GM19240 (cell line): ENCODE measurements at regions not wholly inside any gene's neighbourhood (a gene's known extent, or its start where the extent isn't known, plus 50 kb on each side); places are given as distances from the start of the nearest gene placed in this dataset.

ENCODE experiments used
- DNase-seq: peaks from one replicate; pipeline ENCODE4 v3.0.0; 2011; ENCODE audit warnings: low spot score; ENCODE audit not compliant: insufficient read length

DNA sequence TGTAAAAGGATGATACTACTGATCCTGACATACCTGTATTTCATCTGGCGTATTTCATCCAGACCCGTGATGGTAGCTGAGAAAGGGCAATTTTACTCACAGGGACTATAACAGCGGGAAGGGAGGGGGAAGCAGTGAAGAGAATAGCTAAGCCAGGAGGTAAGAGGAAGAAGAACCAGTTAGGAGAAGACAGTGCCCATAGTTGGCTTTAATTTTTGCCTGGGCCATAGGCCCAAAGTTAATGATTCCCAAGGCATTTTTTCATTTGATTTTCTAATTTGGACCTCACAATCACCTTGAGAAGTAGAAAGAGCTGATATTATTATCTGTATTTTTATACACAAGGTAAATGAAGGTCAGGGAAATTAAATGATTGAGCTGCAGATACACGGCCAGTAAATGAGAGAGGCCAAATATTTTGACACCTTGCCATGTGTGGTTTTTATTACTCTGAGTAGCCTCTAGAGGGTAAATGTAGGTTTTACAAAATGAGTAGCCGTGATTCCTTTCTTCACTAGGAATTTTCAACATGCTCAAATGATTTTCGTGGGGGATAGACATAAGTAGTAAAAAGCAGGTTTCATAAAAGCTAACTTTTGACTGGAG, 382.2 kb downstream of the FUT8 start:
- no peak for DNase-seq

DNA sequence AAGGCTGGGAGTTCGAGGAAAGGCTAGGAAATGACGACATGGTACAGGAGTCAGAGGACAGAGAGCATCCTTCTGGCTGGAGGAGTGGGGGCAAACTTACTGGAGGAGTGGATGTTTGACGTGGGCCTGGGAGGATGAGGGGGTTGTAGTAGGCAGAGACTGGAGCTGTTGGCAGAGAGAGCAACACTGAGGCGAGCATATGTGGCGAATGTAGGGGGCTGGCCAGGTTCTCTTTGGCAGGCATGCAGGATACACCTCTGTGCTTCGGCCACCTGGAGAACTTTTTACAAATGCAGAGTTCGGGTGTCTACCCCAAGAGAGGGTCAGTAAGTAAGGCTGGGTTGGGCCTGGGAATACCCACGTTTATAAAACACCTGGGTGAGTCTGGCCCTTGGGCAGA, 385.7 kb downstream of the FUT8 start:
- no peak for DNase-seq

DNA sequence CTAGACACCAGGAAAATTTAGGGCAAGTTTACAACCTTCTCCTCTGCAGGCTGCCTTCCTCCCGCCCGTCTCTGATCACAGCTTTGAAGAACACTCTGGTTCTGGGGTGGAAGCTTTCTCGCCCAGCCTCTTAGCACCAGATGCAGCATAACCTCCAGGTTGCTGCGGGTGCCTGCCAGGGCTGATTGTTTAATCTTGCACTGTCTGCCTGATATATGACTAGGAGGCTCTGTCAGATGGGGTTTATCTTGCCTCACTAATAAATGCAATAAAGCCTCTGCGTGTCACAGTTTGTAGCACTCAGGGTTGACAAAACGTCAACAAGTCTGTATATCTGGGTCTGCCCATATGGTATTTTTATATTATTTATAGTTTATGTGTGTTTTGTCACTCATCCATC, 388.2 kb downstream of the FUT8 start:
- no peak for DNase-seq

DNA sequence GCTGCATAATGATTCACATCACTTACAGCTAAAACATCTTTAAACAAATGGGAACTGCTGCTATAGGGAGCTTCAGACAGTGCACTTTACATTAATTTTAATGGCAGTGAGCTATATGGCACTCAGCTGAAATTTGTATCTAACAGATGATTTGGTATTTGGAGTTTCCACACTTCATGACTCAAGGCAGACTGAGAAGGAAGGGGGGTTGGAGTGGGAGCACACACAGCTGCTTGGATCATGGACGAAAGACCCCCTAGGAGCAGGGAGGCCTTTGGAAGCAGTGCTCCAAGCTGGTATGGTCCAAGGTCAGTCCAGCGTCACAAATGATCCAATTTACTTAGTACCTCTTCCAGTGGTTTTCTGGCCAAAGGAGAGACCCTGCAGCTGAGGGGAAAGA, 389.7 kb downstream of the FUT8 start:
- DNase-seq: no peak

DNA sequence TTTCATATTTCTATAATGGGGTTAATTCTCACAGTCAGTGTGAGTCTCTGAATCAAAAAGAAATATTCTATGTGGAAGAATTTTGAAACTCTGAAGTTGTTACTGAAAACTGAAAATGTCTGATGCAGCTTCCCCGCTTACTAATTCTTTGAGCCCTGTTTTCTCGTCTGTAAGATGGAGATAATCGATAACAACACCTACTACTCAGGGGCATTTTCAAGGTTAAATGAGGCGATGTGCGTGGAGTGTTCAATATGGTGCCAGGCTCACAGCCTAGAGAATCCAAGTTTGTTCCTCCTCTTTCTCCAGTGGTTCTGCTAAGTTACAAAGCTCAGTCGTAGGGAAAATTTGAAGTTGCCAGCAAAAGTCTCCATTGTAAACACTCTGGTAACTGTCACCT, 391.4 kb downstream of the FUT8 start:
- DNase-seq: no peak

DNA sequence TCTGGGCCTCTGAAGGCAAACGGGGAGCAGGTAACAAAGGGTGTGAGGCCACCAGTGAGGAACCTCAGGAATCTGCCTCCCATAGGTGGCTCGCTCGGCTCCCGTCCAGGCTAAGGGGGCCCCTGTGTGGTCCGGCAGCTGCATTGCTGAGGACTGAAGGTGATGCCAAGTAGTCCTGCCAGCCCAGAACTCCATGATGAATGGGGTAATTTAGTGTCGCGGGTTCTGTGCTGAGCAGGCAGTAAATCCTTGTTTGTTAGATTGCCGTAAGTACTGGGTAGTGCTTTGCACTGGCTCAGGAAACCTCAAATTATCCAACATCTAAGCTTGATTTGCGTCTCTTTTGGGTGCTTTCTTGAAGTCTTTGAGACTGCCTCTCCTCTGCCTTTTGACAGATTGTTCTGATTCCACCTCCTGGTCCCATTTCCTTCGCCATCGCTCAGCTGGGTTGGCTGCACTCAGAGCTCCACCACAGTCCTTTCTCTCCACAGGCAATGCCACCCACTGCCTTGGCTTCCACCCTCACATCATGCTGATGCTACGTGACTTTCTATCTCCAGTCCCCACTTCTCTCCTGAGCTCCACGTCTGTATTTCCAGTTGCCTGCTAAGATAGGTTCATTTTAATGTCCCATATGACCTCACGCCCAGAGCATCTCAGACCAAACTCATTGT, 392.0 kb downstream of the FUT8 start:
- DNase-seq: no peak

DNA sequence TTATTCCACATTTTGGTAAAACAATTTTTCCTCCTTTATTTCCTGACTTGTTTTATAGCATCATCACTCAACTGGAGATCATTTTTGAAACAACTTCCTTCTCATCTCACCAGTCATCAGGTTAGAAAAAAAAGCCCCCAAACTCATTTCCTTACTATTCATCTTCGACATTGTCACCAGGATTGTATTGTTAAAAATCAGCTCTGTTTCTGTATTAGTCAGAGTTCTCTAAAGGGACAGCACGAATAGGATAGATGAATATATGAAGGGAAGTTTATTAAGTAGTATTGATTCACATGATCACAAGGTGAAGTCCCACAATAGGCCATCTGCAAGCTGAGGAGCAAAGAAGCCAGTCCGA, 392.6 kb downstream of the FUT8 start:
- DNase-seq: no peak

DNA sequence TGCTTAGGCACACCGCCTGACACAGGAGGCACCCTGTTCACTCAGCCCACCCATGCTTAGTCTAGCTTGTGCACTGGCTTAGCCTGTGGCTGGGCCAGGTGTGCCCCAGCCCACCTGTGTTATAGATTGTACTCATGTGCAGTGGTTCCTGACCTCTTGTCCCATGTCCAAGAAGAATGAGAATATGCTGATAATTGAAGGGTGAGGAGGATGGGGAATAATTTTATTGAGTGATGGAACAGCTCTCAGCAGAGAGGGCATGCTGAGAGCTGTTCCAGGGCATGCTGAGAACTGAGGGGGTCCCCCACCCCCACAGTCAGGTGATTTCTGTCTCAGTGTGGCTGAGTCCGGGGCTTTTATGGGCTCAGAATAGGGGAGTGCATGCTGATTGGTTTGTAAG, 395.9 kb downstream of the FUT8 start:
- no peak for DNase-seq

DNA sequence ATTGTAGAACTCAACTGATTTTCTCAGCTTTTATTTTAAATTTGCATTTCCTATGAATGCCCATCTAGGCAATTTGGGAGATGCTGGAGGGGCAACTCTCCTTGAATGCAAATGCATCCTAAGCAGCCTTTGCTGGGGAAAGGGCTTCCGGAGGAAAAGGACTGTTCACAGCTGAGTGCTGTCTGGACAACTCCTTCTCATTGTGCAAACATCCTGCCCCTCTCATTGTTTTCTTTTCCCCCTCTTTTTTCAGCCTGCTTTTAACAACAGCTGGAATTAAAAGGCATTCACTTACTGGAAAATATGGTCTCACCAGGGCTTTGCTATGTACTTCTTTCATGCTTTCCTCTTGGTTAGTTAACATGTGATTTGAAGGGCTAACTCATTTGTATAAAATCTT, 397.8 kb downstream of the FUT8 start:
- no peak for DNase-seq

DNA sequence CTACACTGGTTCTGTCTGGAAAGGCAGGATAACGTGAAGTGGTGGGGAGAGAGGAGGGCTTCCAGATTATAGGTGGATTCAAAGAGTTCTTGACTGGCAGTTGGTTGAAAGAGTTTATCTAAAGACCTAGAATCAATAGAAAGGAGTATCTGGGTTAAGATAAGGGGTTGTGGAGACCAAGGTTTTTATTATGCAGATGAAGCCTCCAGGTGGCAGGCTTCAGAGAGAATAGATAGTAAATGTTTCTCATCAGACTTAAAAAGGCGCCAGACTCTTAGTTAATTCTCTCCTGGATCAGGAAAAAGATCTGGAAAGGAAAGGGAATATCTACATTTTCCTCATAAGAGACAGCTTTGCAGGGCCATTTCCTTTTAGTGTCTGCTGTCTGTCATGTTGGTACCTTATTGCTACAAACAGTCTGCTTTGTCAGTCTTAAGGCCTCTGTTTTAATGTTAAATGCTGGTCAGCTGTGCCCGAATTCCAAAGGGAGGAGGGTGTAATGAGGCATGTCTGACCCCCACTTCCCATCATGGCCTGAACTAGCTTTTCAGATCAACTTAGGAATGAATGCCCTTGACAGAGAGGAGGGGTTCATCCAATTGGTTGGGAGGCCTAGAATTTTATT, 401.3 kb downstream of the FUT8 start:
- DNase-seq: no peak

DNA sequence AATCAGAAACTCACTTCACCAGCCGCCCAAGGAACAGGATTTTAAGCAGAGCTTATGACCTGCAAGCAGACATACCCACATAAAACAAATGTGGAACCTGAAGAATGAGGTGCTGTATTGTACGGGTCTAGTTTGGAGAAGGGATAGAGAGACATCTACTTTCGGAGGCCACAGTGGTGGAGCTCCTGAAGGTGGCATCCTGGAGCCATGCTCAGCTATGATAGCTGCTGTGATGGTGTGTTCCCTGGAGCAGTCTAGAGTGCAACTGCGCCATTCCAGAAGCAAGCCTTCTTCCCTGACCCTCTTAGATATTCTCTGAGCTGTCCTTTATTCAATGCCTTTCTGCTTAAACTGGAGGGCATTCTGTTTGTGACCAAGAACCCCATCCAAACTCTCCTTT, 402.6 kb downstream of the FUT8 start:
- DNase-seq: no peak

DNA sequence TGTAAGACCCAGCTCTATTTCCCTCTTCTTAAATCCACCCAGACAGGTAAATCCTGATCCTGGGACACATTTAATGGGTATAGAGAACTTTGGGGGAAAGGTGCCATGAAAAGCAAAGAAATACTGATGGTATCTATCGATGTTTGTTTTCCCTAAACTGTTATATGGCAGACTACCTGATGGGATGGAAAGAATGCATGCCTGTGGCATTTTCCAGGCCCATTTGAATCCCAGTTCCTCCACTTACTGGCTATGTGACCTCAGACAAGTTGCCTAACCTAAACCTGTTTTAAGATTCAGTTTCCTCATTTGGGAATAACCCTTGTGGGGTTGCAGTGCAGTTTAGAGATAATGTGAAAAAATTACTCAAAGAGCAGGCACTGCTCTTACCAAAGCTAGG, 404.5 kb downstream of the FUT8 start:
- DNase-seq: no peak

DNA sequence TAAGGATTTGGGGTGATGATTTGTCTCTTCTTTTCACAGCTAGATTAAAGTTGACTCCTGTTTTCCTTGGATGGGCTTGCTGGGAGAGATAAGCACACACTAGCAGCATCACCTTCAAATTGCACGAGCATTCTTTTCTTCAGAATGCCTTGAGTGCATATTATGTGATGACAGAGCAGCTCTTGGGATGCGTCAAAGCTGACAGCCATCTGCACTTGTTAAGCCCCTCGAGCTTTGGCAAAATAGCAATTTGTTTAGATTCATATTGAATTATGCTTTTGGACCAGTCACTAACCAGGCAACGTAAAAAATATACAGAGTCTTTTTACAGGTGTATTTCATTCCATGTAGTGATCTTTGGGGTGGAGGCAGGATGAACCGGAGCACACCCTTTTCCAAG, 407.0 kb downstream of the FUT8 start:
- no peak for DNase-seq

DNA sequence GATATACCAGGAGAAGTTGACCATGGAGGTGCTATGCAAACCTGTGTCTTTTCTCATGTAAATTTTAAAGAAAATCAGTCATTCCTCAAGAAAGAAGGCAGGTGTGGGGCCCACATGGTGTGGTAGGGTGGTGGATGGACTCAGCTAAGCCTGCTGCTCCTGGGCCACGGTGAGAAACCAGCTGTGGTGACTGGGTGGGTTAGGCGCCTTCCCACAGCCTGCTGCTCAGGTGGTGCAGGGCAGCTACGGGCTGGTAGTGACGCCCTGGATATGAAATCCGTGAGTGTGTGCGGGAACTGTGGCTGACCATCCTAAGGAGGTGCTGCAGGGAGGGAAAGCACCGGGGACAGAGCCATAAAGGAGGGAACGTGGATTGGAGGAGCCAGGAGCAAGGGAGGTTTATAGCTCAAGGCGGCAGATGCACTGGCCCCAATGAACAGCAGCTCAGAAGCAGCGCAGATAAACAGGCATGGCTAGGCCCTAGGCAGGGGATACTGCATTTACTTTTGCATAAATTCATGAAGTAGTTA, 408.8 kb downstream of the FUT8 start:
- DNase-seq: no peak

DNA sequence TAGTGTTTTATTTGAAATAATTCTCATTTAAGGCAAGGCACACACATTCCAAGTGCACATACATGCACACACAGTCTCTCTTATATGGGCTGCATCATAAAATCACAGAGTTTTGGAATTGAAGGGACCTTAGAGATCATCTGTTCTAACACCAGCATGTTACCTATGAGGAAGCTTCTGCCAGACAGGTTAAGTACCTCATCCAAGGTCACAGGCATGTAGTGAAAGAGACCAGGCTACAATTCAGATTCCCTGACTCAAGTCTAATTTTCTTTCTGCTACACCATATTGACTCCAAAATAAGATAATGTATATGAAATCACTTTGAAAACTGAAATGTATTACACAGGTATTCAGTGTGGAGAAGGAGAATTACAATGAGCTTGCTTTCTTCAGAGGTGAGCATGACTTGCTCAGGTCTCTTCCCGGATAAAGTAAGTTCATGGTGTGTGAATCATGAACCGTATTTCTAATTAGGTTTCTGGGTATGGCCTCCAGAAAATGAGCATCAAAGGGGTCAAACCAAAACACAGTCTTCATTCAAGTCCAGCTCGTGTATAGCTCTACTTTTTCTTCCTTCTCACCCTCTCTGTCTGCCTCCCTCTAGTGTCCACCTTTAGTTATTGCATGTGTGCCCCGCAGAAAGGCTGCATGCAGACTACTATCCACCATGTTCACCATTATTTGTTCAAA, 411.9 kb downstream of the FUT8 start:
- DNase-seq: peak; percentile 66

DNA sequence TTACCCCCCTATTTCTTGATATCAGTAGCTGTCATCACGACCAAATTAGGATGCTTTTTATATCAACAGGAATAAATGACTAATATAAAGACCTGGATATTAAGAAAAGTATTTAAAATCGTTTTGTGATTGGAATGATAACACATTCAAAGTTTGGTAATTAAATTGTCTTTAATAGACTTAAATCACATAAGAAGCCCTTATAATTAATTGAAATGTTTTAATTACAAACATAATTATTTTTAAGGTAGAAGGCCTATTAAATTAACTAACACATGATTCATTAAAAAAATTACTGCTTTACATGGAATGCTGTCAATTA, 412.4 kb downstream of the FUT8 start:
- DNase-seq: no peak

DNA sequence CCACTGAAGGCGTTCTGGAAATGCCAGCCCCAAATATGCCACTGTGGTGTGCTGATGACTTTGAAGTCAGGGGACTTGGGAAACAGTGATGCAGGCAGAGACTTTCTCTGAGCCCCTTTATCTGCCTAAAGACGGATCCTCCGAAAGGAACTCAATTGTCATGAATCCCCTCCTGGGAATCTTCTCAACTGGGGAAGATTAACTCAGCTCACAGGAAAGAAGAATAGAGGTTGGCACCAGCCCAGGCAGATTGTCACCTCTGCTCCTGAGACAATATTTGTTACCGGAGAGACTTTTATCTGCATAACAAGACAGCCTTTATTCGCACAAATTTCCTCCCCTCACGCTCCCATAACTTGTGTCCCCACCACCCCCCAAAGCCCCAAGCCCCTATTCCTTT, 414.4 kb downstream of the FUT8 start:
- no peak for DNase-seq

DNA sequence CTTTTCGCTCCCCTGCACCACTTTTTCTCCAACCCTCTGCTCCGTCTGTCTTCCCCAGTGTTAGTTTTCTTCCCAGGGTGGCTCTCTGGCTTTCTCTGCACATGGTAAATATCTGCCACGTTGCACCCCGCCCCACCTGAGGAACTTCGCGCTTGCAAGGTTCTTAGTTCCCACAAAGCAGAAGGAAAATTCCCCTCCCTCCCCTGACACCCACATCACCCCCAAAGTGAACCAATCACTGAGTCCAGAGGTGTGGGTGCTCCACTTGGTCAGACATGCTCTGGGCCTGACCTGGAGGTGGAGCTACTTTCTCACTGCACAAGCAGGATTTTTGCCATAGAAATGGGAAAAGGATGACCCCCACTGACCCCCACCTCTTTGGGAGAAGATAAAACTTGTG, 415.0 kb downstream of the FUT8 start:
- DNase-seq: no peak

DNA sequence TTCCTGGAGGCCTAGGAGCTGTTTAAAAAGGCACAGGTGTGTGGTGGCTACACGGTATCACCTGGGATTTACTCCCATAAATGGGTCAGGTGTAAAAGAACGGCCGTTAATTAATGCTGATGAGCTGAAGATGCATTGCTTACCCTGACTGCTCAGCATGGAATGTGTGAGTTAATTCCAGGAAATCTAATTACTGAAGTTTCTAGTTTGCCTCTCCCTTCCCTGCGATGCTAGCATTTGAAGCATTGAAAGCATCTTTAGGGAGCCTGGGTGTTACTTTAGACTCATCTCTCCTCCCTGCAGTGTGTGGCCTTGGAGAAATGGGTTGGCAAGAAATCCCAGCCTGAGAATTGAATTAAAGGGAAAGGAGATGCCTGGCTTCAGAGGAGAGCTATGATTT, 415.9 kb downstream of the FUT8 start:
- DNase-seq: no peak

DNA sequence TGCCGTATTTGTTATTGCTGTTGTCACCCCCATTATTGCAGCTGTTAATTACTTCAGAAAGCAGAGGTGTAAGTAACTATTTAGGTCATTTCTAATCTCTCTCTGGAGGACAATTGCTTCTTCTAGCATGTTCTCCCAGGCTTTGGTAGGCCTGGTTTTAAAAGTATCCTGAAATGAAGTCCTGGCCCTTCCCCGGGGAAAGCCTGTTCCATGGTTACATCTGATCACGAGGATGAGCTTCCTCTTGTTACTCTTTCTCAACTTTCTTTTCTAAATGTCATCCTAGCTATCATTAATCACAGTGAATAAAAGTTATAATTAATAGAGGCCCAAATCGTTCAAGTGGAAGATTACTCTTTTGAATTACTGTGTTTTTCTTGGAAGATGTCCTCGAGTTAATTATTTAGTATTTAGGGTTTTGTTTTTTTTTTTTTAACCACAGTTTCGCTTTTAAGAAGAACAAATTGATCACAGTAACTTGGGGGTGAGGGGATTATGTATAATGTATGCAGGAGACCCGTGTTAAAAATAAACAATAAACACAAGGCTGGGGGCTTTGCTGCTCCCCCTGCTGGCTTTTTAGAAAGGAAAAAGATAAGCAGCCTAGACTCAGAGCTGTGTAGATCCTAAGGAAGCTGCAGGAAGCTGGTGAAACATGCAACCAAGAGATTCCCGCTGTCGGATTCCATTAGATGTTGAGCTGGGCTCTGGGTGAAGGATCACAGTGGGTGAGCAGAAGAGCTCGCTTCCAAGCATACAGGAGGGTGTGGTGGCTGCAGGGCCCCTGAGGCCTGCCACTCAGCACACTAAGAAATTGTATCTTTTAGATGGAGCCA, 420.1 kb downstream of the FUT8 start:
- no peak for DNase-seq

DNA sequence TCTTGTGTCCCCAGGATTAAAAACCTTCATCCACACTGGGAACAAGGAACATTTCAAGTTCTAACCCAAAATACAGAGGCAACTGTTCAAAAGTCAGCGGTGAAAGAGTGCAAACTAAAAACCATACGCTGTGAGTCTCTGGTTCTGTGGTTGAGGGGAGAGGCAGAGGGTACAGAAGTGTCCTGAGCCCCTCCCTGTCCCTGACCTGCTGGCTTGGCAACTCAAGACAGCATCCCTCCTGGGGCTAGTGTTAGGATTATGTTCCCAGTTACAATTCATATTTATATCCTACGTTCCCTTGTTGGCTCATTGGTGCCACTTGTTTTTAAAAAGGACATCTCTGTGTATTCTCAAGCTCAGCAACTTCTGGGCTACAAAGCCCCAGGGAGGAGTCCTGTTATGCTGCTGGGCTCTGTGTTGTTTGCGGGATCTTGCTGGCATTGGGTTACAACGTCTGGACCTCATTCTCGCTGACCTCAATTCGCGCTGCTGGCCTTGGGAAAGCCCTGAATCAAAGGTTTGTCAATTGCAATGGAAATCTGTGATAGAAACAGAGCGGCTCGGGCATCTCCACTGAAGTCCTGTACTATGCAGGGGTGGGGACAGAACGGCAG, 420.8 kb downstream of the FUT8 start:
- DNase-seq: no peak
